ENCODE measurements at regions not wholly inside any gene's neighbourhood (a gene's known extent, or its start where the extent isn't known, plus 50 kb on each side); places are given as distances from the start of the nearest gene placed in this dataset.

DNA sequence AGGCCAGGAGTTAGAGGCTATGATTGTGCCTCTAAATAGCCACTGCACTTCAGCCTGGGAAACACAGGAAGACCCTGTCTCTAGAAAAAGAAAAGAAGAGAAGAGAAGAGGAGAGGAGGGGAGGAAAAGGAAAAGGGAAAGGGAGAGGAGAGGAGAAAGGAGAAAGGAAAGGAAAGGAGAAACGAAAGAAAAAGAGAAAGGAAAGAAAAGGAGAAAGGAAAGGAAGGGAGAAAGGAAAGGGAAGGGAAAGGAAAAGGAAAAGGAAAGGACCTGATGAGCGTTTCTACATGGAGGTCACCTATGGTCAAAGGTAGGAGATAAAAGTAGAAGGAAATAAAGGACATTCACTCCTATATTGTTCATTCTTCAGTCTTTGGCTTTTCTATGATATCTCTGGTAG is 109.1 kb upstream of the TRPC4 start:
- TF ChIP-seq, protein P1, sequence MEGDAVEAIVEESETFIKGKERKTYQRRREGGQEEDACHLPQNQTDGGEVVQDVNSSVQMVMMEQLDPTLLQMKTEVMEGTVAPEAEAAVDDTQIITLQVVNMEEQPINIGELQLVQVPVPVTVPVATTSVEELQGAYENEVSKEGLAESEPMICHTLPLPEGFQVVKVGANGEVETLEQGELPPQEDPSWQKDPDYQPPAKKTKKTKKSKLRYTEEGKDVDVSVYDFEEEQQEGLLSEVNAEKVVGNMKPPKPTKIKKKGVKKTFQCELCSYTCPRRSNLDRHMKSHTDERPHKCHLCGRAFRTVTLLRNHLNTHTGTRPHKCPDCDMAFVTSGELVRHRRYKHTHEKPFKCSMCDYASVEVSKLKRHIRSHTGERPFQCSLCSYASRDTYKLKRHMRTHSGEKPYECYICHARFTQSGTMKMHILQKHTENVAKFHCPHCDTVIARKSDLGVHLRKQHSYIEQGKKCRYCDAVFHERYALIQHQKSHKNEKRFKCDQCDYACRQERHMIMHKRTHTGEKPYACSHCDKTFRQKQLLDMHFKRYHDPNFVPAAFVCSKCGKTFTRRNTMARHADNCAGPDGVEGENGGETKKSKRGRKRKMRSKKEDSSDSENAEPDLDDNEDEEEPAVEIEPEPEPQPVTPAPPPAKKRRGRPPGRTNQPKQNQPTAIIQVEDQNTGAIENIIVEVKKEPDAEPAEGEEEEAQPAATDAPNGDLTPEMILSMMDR (conservative IDR thresholded peaks at IDR 0.05): no peak
- TF ChIP-seq EZH2 (IDR thresholded peaks at IDR 0.05; ENCODE audit: low read depth): no peak
